Anterior cingulate cortex (tissue), 58 donors: ENCODE measurements at regions not wholly inside any gene's neighbourhood (a gene's known extent, or its start where the extent isn't known, plus 50 kb on each side); places are given as distances from the start of the nearest gene placed in this dataset.

Experiments used
- DNase-seq, 58 donors: peaks; one replicate each; lab custom pipeline; 2025; lab: John Stamatoyannopoulos, UW

- no peak for DNase-seq
Measured at GRCh38 chr12:59014885-59015284, 94.6 kb upstream of the LRIG3 start.

- DNase-seq, result no peak
Measured at GRCh38 chr12:59010941-59011340, 90.6 kb upstream of the LRIG3 start.

- no peak for DNase-seq
Measured at GRCh38 chr12:59010118-59010517, 89.8 kb upstream of the LRIG3 start.

- DNase-seq, result no peak
Measured at GRCh38 chr12:59007620-59008019, 87.3 kb upstream of the LRIG3 start.

- DNase-seq, result no peak
Measured at GRCh38 chr12:59005193-59005955, 85.1 kb upstream of the LRIG3 start.

GRCh38 chr12:59004456-59004855 is 84.2 kb upstream of the LRIG3 start:
- DNase-seq, result no peak

- no peak for DNase-seq
Measured at GRCh38 chr12:58995666-58996363, 75.5 kb upstream of the LRIG3 start.

- no peak for DNase-seq
Measured at GRCh38 chr12:58988643-58989344, 68.5 kb upstream of the LRIG3 start.

GRCh38 chr12:58981961-58982360 is 61.7 kb upstream of the LRIG3 start:
- no peak for DNase-seq

- no peak for DNase-seq
Measured at GRCh38 chr12:58980768-58981167, 60.5 kb upstream of the LRIG3 start.

- DNase-seq, result no peak
Measured at GRCh38 chr12:58978717-58979116, 58.4 kb upstream of the LRIG3 start.

- DNase-seq, result no peak
Measured at GRCh38 chr12:58977476-58977875, 57.2 kb upstream of the LRIG3 start.

- no peak for DNase-seq
Measured at GRCh38 chr12:58976146-58976545, 55.8 kb upstream of the LRIG3 start.
